GM10266 (cell line): ENCODE measurements at regions not wholly inside any gene's neighbourhood (a gene's known extent, or its start where the extent isn't known, plus 50 kb on each side); places are given as distances from the start of the nearest gene placed in this dataset.
"Not testable (repeated sequence)": the region's sequence is repeated elsewhere in the genome, so short reads cannot be mapped to it uniquely, and the experiment has no call there.

ENCODE experiments used
- DNase-seq: peaks from one replicate; pipeline ENCODE4 v3.0.0; 2012; ENCODE audit errors: extremely low spot score
- TF ChIP-seq, protein P1 (sequence below): IDR thresholded peaks from 2 replicates; pipeline ENCODE4 v1.5.1; 2012; ENCODE audit warnings: mild to moderate bottlenecking, low read depth; ENCODE audit not compliant: control insufficient read depth, insufficient read depth; ENCODE audit errors: missing control alignments

DNA sequence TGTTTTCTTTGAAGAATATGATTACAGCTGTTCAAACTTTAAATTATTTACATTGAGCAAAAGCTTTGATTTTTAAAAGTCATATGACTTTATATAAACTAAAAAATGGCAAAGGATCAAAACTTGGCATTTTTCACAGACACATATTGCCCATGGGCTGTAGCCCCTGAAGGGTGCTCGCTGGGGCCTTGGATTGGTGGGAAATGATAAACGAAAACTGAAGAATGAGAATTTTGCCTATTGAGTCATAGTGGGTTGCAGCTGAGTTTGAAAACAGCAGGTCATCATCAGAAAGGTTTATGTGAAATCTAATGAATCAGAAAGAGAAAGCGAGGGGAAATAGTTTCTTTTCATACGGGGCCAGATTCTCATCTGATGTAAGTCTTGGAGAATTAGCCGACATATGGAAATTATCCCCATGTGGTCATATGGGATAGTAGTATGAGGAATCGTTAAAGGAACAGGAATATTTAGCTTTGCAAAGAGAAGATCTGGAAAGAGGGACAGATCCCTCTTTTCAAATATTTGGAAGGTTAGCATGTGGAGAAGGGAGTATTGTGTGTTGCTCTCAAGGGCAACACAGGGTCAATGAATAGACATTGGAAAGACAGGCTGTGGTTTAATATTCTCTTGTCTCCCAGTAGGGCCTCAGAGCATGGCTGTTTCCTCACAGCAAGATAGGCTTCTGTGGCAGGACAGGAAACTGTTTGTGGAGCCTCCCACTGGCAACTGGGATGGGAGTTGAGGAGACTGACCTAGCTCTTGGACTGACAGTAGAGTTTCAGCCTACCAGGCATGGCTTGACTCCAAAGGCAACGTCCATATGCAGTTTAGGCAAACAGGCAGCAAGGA is 119.0 kb downstream of the FZD1 start:
- TF ChIP-seq, protein P1, sequence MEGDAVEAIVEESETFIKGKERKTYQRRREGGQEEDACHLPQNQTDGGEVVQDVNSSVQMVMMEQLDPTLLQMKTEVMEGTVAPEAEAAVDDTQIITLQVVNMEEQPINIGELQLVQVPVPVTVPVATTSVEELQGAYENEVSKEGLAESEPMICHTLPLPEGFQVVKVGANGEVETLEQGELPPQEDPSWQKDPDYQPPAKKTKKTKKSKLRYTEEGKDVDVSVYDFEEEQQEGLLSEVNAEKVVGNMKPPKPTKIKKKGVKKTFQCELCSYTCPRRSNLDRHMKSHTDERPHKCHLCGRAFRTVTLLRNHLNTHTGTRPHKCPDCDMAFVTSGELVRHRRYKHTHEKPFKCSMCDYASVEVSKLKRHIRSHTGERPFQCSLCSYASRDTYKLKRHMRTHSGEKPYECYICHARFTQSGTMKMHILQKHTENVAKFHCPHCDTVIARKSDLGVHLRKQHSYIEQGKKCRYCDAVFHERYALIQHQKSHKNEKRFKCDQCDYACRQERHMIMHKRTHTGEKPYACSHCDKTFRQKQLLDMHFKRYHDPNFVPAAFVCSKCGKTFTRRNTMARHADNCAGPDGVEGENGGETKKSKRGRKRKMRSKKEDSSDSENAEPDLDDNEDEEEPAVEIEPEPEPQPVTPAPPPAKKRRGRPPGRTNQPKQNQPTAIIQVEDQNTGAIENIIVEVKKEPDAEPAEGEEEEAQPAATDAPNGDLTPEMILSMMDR, result no peak
- no peak for DNase-seq

DNA sequence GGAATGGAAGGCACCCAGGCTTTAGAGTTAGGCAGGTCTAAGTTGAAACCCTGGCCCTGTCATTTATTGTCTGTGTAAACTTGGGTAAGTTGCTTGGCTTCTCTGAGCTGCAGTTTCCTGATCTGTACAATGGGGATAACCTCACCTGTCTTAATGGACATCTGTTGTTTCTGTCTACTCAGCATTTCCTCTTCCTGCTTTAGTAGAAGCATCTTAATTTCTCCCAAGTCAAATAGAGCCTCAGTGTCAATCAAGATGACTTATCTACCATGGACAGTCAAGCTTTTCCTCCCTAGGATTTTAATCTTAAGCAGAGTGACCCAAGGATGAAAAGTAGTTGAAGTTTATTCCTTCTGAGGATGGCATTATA is 119.7 kb downstream of the FZD1 start:
- TF ChIP-seq, protein P1, result no peak
- no peak for DNase-seq

DNA sequence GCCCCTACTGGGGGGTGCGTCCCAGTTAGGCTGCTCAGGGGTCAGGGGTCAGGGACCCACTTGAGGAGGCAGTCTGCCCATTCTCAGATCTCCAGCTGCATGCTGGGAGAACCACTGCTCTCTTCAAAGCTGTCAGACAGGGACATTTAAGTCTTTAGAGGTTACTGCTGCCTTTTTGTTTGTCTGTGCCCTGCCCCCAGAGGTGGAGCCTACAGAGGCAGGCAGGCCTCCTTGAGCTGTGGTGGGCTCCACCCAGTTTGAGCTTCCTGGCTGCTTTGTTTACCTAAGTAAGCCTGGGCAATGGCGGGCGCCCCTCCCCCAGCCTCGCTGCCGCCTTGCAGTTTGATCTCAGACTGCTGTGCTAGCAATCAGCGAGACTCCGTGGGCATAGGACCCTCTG is 130.5 kb downstream of the FZD1 start:
- DNase-seq, result not testable (repeated sequence)

DNA sequence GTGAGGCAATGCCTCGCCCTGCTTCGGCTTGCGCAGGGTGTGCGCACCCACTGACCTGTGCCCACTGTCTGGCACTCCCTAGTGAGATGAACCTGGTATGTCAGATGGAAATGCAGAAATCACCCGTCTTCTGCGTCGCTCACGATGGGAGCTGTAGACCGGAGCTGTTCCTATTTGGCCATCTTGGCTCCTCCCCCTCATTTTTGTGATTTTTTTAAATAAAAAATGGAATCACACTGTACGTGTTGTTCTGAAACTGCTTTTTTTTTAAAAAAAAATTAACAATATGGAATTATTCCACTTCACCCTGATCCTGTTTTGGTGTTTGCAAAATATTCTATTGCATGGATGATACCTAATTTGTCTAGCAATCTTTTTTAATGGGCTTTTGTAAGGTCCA is 131.1 kb downstream of the FZD1 start:
- DNase-seq, result not testable (repeated sequence)

DNA sequence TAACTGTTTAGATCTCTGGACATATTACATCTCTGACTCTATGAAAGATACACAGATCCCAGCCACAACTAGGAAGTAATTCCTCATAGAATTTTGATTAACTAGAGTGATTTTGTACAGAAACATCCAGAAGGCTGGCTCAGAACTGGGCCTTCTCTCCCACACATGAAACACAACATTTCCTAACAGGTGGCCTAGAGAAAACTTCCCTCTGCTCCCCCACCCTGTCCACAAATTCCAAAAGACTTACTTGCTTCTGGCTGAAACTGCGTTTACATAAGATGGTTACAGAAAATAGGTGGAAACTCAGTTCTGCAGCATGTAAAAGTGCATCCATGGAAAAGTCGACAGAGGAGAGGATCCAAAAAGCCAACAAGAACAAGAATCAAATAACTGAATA is 132.9 kb downstream of the FZD1 start:
- TF ChIP-seq, protein P1, result no peak
- no peak for DNase-seq

DNA sequence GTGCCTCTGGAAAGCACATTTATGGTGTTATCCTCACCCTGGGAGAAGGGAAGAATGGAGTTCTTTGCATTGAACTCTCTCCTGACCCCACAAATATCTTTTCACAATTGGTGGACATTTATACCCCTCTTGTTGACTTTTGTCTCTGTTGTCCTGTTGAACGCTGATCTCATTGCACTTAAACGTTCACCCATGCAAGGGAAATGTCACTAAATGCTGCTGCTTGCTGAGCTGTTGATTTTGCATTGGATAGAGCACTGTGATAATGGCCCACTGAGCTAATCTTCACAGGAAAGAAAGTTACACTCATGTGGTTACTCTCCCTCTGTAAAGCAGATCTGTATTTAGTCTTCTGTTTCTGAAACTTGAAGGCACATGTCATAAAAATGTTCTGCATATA is 133.4 kb downstream of the FZD1 start:
- no peak for DNase-seq
- TF ChIP-seq, protein P1, result no peak

DNA sequence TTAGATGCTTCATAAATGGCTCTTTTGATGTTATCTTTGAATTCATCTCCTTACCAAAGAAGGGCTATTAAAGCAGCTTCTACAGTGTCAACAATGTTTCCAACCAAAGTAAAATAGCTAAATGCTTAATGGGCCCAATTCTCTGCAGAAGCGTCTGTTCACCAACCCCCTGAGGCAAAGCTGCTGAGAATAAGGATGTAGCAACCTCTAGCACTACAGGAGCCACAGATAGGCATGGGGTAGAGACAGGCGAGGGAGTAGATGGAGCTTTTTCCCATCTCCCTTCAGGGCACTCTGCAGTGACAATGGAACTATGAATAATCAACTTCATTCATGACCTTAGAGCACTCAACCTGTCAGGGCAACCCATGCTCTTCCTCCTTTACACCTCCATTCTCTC is 134.1 kb downstream of the FZD1 start:
- TF ChIP-seq, protein P1, result no peak
- no peak for DNase-seq

DNA sequence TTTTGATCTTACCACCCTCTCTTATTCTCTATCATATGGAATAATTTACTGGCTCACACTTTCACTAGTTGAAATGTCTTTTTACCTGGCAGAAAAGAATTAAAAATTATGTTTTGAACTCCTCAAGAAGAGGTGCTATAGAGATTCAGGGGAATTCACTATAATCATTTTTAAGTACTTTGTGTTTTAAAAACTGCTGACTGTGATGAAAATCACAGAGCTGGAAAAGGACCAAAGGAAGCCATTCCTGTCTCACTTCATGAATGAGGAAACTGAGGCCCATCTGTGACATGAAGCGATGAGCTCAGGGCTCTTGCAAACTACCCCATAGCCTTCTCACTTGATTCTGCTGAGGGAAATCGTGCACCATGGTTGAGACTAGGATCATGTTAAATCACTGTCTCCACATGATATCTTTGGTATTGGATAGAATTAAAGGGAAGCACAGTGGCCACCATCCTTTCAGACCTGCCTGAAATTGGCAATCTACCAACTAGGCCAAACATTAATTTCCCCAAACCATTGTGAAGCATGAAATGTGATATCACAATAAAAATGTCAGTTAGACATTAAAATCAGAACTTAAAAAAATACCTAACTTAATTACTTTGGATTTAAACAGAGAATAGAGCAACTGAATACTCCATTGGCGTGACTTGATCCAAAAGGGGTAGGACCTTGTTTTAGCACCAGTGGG is 141.0 kb downstream of the FZD1 start:
- TF ChIP-seq, protein P1, result no peak
- no peak for DNase-seq

DNA sequence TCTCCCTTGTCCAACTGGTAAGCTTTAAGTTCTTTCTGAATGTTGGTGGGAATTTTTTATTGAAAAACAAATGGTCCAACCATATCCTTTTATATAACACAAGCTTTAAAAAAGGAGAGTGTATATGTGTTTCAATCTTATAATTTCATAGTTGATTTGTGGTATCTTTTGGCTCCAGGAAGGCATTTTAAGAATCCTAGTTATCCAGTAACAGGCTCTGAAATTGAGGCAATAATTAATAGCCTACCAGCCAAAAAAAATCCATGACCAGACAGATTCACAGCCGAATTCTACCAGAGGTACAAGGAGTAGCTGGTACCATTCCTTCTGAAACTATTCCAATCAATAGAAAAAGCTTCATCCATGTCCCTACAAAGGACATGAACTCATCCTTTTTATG is 141.6 kb downstream of the FZD1 start:
- not testable (repeated sequence) for DNase-seq
